ENCODE measurements at regions not wholly inside any gene's neighbourhood (a gene's known extent, or its start where the extent isn't known, plus 50 kb on each side); places are given as distances from the start of the nearest gene placed in this dataset.
"Not testable (repeated sequence)": the region's sequence is repeated elsewhere in the genome, so short reads cannot be mapped to it uniquely, and the experiment has no call there.

DNA sequence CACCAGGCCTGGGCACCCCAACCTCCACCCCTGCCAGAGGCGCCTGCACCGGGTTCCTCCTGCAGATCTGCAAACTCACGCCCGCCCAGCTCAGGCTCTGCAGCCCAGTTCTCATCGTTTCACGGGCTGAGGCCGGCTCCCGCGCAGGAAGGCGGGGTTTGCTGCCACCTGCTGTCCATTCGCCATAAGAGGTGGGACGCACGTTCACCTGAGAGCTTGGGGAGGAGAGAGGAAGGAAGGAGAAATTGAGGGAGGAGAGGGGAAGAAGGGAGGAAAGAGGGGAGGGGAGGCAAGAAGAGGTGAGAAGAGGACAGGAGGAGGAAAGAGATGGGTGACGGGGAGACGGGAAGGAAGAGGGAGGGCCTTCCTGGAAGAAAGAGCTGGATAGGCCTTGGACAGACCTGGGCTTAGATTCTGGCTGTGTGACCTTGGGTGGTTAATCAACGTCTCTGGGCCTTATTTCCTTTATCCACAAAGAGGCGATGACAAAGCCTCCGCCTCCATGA, 114.5 kb downstream of the ADRA2C start:
- DNase-seq (ENCODE audit: low spot score) = peak; percentile 76

DNA sequence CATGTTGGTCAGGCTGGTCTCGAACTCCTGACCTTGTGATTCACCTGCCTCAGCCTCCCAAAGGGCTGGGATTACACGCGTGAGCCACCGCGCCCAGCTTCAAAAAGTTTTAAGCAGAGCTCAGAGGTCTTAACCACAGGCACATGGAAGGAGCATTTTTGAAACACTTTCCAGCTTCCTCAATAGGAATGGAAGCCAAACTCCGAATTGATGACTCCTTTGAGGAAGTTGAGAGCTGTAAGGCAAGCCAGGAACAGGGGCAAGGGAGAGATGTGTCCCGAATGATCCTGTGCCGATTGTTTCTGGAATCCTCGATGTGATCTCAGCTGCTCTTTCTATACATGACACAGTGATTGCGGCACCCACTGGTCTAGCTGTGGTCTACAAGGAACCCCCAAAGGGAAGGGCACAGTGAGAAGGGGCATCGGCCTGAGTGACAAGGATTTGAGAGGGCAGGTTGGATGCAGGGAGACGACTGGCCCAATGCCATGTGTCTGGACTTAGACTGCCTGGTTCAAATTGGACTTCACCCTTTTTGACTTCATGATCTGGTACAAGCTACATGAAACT, 116.2 kb downstream of the ADRA2C start:
- DNase-seq (ENCODE audit: low spot score) = not testable (repeated sequence)

DNA sequence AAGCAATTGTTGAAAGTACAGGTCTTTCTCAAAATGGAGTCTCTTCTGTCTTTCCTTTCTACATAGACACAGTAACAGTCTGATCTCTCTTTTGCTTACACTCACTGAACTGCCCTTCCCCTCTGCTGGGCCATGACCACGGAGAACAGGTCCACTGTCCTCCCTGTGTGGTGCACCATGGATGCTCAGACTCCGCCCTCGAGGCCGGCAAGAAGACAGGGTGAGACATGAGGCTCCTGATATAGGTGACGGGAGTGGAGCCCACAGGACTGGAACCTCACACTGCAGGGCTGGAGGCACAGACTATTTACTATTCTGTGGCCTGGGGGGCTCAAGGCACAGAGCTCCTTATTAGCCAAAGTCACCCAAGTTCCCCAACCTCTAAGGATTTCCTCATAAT, 118.1 kb downstream of the ADRA2C start:
- not testable (repeated sequence) for DNase-seq (ENCODE audit: low spot score)

DNA sequence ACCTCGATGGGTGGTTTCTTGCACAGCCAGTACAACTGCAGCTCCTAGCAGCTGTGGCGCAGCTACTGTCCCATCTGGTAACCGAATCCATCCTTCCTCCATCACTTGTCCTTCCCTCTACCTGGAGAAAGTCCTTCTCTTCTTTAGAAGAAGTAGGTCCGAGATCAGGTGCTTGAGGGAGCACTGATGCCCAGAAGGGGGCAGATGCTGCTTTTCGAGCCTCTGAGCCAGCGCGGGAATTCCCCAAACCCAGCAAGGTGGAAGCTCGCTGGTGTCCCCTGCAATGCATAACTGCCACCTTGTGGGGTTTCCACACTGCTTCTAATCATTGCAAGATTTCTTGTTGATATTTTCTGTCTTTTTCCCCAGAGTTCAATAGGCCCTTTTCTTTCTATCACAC, 127.4 kb downstream of the ADRA2C start:
- not testable (repeated sequence) for DNase-seq (ENCODE audit: low spot score)

DNA sequence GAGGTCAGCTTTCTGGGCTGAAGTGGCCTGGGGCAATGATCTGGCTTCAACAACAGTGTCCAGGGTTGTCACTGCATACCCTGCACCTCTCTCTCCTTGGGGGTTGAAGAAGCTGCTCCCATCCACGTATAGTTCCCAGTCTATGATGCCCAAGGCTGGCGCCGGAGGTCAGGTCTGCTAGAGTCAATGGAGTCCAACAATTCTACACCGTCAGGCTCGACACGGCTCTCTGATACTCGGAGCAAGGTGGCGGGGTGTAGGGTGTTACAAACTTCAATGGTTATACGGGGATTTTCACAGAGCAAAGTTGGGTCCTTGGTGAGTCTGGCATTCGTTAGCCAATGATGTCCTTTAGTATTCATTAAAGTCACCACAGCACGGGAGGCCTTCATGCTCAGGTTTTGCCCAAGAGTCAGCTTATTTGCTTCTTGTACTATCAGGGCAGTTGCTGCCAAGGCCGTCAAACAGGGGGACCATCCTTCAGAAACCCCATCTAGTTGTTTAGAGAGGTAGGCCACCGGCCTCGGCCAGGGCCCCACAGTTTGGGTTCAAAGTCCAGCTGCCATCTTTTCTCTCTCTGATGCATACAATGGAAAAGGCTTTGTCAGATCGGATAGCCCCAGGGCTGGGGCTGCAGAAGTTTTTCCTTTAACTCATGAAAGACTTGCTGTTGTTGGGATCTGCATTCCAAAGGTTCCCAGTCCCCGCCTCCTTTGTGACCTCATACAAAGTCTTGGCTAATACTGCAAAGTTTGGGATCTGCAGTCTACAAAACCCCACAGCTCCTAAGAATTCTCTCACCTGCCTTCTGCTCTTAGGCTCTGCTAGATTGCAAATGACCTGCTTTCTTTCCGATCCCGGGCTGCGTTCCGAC, 128.1 kb downstream of the ADRA2C start:
- not testable (repeated sequence) for DNase-seq (ENCODE audit: low spot score)

DNA sequence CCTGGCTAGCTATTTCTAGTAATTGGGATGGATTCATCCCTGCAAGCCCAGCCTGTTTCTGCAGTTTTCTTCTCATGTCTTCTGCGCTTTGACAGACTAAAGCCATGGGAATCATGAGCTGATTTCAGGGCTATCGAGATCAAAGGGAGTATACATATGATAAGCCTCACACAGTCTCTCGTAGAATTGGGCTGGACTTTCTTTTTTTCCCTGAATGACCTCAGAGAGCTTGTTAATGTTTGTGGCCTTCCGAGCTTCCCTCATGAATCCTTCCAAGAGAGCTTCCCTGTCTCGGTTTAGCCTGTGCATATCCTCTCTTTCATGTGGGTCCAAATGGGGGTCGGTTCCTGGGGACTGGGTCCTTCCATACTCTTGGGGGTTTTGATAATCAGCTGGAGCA, 130.3 kb downstream of the ADRA2C start:
- DNase-seq (ENCODE audit: low spot score) = no peak

DNA sequence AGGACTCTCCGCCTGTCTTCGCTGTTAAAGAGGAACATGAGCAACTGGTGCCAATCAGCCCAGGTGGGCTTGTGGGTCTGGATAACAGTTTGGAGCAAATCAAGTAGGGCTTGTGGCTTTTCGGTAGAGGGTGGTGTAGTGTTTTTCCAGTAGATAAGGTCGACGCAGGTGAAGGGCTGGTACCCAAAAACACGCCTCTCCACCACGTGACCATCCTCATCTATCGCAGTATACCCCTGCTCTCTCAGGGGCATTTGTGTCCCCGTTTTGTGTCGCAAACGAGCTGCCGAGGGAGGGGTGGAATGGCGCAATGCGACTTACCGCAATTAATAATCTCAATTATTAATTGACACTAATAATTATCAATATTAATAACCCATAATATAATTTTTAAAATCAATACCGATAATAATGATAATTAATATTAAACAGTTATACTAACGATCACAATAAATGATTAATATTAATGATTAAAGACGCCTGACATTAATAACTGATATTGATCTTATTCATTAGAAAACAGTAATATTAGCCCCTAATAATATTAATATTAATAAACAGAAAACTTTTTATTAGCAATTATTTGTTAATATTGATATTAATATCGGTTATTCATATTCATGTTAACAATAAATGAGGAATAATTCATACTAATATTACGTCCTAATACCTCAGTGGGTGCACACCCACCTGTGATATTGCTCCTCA, 130.8 kb downstream of the ADRA2C start:
- DNase-seq (ENCODE audit: low spot score) = not testable (repeated sequence)

DNA sequence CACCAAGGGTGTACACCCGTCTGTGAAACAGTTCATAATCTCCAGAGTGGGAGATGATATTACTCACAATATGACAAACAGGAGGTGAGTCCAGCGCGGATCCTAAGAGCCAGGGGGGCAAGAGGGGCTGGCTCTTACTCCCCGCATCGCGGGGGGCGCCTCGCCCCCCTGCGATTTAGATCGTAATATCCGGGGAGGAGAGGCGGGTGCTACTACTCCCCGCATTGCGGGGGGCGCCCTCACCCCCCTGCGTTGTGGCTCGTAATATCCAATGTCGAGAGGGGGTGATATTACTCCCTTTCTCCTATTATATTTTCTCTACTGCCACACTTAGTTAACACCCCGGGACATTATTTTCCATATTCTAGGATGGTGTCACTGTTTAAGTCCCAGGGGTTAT, 131.9 kb downstream of the ADRA2C start:
- DNase-seq (ENCODE audit: low spot score) = no peak

DNA sequence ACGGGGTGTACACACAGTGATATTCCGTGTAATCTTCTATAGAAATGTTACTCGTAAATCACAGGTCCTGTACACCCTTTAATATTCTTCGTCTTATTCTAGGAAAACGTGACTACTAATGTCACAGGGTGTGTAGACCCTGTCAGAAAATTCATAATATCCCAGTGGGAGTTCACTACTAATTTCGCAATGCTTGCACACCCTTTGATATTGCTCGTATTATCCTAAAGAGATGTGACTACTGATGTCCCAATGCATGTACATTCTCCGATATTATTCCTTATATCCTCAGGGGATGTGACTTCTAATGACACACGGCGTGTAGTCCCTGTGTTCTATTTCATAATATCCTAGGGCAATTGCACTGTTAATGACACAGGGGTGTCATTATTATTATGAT, 132.7 kb downstream of the ADRA2C start:
- DNase-seq (ENCODE audit: low spot score) = not testable (repeated sequence)

DNA sequence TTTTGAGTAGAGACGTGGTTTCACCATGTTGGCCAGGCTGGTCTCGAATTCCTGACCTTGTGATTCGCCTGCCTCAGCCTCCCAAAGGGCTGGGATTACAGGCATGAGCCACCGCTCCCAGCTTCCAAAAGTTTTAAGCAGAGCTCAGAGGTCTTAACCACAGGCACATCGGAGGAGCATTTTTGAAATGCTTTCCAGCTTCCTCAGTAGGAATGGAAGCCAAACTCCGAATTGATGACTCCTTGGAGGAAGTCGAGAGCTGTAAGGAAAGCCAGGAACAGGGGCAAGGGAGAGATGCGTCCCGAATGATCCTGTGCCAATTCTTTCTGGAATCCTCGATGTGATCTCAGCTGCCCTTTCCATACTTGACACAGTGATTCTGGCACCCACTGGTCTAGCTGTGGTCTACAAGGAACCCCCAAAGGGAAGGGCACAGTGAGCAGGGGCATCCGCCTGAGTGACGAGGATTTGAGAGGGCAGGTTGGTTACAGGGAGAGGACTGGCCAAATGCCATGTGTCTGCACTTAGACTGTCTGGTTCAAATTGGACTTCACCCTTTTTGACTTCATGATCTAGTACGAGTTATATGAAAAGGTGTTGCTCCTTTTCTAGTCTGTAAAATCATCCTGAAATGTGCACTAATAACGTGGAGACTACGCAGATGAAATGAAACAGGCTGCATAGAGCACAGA, 138.2 kb downstream of the ADRA2C start:
- DNase-seq (ENCODE audit: low spot score) = not testable (repeated sequence)

DNA sequence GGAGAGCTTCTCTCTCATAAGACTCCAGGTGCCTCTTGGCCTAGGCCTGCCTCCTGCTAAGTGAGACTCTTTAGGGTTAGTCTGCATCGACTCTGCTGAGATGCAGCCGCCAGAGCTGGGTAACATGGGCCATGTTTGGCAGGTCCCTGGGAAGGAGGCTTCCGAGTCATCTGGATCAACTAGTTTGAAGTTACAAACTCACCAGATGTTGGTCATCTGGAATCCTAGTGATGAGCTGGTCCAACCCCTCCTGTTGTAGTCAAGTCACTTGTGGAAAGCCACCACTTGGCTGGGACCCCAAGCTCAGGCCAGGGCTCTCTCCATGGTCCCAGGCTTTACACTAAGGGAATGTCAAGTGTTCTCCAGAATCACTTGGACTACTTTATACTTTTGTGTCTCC, 143.4 kb downstream of the ADRA2C start:
- DNase-seq (ENCODE audit: low spot score) = not testable (repeated sequence)

DNA sequence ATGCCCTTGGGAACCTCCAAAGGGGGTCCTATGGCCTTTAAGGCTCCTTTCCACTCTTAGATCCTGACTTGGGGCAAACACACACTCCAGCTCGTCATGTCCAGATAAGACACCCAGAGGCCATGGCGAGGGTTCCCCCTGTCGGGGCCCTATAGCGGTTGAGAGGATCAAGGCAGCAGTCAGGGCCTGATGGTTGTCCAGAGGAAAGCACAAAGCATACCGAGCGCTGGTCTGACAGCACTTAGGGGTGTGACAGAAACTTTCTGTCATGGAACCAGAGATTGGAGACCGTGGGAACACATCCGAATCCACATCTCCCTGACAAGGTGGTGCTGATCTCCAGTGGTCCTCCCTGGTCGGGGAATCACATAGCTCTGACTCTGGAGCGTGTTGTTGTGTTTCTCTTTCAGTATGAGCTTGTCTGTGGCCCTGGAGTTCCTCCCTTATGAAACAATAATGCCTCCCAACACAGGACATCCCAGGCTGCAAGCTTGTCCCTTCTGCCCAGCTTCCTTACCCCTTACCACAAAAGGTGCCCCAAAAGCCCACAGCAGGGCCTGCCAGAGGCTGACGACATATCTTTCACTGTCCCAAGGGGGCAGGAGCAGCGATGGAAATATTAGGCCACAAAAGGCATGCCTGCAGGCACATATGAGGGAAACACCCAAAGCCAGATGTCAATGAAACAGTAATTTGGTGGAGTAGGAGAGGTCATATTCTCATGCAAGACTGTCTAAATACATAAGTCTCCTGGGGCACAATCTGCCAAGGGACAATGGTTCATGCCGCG, 144.2 kb downstream of the ADRA2C start:
- not testable (repeated sequence) for DNase-seq (ENCODE audit: low spot score)

DNA sequence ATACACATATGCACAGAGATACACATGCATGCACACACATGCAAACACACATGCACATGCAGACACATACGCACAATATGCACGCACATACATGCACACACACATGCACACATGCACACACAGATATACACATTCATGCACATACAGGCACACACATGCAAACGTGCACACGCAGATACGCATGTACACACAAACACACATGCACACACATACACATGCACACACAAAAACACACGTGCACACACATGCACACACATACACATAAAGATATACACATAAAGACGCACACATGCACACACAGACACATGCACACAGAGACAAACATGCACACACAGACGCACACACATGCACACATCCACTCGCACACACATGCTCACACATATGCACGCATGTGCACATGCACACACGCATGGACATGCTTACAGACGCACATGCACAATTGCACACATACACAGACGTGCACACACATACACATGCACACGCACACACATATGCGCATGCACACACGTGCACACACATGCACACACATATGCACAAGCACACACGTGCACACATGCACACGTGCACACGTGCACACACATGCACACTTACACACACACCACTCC, 145.2 kb downstream of the ADRA2C start:
- no peak for DNase-seq (ENCODE audit: low spot score)

DNA sequence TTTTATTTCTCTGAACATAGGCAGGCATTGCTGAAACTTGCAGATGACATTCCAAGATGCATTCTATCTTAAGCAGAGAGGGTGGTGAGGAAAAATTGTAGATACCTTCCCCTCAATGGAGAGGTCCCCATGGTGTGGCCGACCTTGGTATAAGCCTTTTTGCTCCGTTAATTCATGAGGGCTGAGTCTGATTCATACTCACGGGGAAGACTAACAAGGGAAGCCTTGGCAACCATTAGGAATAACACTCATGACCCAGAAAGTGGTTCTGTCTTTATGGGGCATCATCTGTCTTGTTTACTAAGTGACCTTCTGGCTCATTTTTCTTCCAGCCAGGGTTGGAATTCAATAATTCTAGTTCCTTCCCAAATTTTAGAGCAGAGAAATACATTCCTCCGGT, 148.3 kb downstream of the ADRA2C start:
- peak; percentile 2 for DNase-seq (ENCODE audit: low spot score)

DNA sequence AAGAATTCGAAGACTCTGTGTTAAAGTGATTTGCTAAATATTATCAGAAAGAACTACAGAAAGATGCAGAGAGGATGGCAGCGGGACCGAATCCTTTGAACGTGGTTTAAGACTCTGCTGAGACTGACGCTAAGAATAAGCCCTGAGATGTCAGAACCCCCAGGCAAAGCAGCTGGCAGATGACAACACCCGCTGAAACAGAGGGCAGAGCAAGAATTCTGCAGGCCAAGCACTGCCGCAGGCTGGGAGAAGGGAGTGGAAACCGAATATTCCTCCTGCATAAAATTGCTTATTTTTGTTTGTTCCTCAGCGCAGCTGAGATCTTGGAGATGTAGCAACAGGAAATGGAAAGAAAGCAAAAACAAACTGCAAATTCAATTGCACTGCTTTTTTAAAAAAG, 153.3 kb downstream of the ADRA2C start:
- DNase-seq (ENCODE audit: low spot score) = not testable (repeated sequence)

DNA sequence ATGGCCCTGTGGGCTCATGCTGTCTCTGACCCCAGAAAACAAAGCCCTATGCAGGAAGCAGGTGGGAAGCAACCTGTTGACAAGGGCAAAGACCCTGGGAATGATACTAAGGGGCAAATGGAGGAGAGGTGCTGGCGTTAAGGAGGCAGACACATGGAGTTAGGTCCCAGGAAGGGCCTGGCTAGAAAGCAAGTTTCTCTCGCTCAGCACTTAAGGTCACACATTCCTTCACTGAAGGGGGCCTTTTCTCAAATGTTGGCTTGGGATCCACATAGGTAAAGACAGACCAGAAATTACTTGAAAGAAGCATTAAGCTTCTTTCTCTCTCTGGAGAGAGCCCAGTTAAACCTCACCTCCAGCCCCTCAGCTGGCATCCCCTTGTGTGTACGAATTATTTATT, 155.7 kb downstream of the ADRA2C start:
- DNase-seq (ENCODE audit: low spot score) = not testable (repeated sequence)

DNA sequence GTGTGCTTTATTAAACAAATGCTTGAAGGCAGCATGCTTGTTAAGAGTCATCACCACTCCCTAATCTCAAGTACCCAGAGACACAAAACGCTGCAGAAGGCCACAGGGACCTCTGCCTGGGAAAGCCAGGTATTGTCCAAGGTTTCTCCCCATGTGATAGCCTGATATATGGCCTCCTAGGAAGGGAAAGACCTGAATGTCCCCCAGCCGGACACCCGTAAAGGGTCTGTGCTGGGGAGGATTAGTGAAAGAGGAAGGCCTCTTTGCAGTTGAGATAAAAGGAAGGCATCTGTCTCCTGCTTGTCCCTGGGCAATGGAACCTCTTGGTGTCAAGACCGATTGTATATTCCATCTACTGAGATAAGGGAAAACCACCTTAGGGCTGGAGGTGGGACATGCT, 159.7 kb downstream of the ADRA2C start:
- not testable (repeated sequence) for DNase-seq (ENCODE audit: low spot score)

DNA sequence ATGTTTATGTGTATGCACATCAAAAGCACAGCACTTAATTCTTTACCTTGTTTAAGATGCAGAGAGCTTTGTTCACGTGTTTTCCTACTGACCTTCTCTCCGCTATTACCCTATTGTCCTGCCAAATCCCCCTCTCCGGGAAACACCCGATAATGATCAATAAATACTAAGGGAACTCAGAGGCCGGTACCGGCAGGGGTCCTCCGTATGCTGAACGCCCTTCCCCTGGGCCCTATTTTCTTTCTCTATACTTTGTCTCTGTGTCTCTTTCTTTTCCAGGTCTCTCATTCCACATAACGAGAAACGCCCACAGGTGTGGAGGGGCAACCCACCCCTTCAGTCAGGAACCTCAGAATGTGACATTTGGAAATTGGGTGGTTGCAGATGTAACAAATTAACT, 160.1 kb downstream of the ADRA2C start:
- DNase-seq (ENCODE audit: low spot score) = not testable (repeated sequence)

DNA sequence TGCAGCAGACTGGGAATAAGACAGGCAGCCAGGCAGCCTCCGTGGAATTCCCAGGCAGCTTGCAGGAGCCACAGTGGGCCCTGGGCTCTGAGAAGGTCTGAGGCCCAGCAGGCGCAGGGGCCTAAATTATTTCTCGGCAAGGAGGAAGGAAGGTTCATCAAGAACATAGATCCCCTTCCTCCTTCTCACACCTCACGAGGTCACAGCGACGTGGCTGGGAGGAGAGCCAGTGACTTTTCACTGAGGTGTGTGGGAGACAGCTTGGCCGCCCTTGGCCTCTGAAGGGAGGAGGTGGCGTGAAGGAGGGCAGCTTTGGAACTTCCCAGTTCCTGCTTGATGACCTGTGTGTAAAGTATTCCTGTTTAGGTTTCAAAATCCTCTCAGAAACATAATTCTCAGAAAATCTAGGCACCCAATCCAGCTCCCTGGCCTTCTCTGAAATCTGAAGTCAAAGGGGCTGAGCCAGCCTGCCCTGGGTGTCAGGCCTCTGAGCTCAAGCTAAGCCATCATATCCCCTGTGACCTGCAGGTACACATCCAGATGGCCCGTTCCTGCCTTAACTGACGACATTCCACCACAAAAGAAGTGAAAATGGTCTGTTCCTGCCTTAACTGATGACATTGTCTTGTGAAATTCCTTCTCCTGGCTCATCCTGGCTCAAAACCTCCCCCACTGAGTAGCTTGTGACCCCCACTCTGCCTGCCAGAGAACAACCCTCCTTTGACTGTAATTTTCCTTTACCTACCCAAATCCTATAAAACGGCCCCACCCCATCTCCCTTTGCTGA, 161.0 kb downstream of the ADRA2C start:
- DNase-seq (ENCODE audit: low spot score) = not testable (repeated sequence)

DNA sequence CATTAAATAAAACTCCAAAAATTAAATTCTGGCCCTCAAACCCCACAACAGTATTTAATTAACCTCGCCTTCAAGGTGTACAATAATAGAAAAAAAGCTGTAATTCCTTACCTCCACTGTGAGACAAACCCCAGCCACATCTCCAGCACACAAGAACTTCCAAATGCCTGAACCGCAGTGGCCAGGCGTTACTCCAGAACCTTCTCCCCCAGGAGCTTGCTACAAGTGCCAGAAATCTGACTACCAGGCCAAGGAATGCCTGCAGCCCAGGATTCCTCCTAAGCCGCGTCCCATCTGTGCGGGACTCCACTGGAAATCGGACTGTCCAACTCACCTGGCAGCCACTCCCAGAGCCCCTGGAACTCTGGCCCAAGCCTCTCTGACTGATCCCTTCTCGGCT, 163.2 kb downstream of the ADRA2C start:
- peak; percentile 48 for DNase-seq (ENCODE audit: low spot score)
